ENCODE measurements at regions not wholly inside any gene's neighbourhood (a gene's known extent, or its start where the extent isn't known, plus 50 kb on each side); places are given as distances from the start of the nearest gene placed in this dataset.
"Not testable (repeated sequence)": the region's sequence is repeated elsewhere in the genome, so short reads cannot be mapped to it uniquely, and the experiment has no call there.

DNA sequence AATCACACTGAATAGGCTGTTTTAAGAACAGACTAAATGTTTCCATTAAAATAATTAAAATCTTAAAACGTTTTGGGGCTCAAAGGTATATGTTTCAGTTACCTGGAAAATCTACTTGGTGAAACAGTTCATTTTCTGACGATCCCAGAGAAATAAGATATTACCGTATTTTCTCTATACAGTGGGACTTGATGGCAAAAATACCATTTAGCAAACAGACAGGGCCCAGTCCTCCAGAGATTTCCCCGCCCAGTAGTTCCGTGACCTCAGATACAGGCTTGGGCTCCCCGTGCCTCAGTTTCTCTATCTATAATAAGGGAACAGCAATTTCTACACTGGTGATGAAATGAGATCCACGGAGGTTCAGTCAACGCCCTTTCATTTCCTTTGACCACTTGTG, 304.4 kb downstream of the VRK1 start:
- Mint-ChIP-seq H3K9me3 (no peaks in the 10 kb centered on the region), H3K4me3 (no peak overlapping the region), H3K36me3 (ENCODE audit: insufficient read depth) (no peaks in the 10 kb centered on the region), H3K4me1 (ENCODE audit: low read depth) (peaks cover 1% of the 10 kb centered on the region), H3K27me3 (ENCODE audit: low read depth) (peaks cover 8% of the 10 kb centered on the region)
- ATAC-seq (no peak), DNase-seq (no peak)

DNA sequence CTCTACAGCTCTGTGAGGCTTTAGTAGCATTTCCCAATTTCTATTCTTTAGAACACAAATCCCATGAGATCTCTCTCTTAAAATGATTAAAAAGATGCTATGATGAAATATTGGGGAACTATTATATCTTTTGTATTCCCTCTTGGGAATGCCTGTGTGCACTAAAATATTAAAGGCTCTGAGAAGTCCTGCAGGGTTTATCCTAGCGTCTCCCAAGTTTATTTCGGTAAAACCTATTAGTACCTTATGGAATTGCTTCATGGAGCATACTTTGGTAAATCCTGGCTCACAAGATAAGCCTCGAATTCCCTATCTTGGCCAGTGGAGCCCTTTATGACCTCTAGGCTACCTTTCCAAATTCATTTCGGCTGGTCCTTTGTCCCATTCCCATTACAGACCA, 306.8 kb downstream of the VRK1 start:
- peaks cover 3% of the 10 kb centered on the region for H3K9me3 Mint-ChIP-seq
- DNase-seq, result no peak
- no peak overlapping the region for H3K4me3 Mint-ChIP-seq
- peaks cover 1% of the 10 kb centered on the region for H3K4me1 Mint-ChIP-seq (ENCODE audit: low read depth)
- no peaks in the 10 kb centered on the region for H3K36me3 Mint-ChIP-seq (ENCODE audit: insufficient read depth)
- peaks cover 6% of the 10 kb centered on the region for H3K27me3 Mint-ChIP-seq (ENCODE audit: low read depth)
- ATAC-seq, result no peak

DNA sequence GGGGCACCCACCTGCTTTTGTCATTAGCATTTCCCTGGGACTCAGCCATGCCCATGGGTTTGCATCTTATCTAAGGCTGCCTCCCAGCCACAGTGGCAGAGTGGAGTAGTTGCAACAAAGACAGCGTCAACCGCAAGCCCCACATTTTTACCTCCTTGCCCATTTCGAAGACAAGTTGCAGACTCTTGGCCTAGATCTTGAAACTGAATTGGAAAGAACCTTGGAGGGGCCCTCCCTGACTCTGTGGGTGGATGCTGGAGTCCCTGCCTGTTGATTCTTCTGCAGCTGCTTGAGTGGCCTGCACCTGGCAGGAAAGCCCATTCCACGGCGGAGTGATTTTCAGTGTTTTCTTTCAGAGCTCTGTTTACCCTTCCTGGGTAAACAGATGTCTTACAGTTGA, 309.0 kb downstream of the VRK1 start:
- Mint-ChIP-seq H3K4me1 (ENCODE audit: low read depth) (peaks cover 1% of the 10 kb centered on the region), H3K27me3 (ENCODE audit: low read depth) (peaks cover 9% of the 10 kb centered on the region), H3K36me3 (ENCODE audit: insufficient read depth) (no peaks in the 10 kb centered on the region), H3K9me3 (peaks cover 7% of the 10 kb centered on the region), H3K4me3 (no peak overlapping the region)
- DNase-seq (no peak), ATAC-seq (no peak)

DNA sequence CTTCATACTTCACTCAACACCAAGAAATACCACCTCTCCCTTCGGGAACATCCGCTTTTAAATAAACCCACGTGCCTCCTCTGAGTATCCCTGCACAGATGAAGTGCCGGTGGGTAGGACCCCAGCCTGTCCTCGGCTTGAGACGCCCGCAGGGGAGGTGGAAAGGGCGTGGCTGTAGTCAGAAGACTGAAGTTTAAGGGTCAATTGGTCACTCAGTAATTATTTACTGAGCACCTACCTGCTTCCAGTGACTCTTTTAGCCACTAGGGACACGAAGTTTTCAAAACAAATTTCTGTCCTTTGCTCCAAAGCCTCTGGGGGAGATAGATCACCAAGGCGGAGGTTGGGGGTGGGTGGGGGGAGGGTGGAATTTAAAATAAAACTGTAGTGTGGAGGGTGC, 309.4 kb downstream of the VRK1 start:
- H3K4me3 Mint-ChIP-seq, result no peak overlapping the region
- peaks cover 1% of the 10 kb centered on the region for H3K4me1 Mint-ChIP-seq (ENCODE audit: low read depth)
- ATAC-seq (no peak), DNase-seq (no peak)
- no peaks in the 10 kb centered on the region for H3K36me3 Mint-ChIP-seq (ENCODE audit: insufficient read depth)
- peaks cover 9% of the 10 kb centered on the region for H3K27me3 Mint-ChIP-seq (ENCODE audit: low read depth)
- peaks cover 7% of the 10 kb centered on the region for H3K9me3 Mint-ChIP-seq

DNA sequence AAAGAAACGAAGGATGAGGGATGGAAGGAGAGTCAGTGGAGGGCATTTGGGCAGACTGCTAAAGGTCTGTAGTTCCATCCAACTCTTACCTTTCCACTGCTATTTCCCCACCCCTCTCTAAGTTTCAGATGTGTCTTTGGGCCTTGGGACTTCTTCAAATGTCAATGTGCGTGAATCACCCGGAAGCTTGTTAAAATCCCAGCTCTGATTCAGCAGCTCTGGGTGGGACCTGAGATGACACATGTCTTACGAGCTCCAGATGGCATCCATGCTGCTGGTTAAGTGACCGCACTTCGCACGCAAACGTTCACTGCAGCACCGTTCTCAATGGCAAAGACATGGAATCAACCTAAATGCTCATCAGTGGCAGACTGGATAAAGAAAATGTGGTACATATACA, 309.9 kb downstream of the VRK1 start:
- H3K9me3 Mint-ChIP-seq, result peaks cover 7% of the 10 kb centered on the region
- peaks cover 9% of the 10 kb centered on the region for H3K27me3 Mint-ChIP-seq (ENCODE audit: low read depth)
- ATAC-seq (no peak), DNase-seq (no peak)
- no peaks in the 10 kb centered on the region for H3K36me3 Mint-ChIP-seq (ENCODE audit: insufficient read depth)
- no peak overlapping the region for H3K4me3 Mint-ChIP-seq
- H3K4me1 Mint-ChIP-seq (ENCODE audit: low read depth), result peaks cover 1% of the 10 kb centered on the region

DNA sequence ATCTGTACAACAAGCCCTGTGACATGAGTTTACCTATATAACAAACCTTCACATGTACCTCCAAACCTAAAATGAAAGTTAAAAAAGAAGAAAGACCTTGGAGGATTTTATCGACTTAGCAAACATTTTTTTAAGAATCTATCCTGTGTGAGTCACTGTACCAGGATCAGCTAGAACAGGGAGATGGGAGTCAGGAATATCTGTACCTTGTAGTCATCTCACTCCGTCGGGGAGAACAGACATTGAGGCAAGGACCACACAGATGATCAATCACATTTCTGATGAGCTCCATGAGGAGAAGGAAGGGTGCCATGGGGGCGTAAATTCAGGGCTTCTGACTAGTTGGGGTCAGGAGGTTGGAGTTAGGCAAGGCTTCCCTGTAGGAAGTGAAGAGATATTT, 310.6 kb downstream of the VRK1 start:
- peaks cover 9% of the 10 kb centered on the region for H3K27me3 Mint-ChIP-seq (ENCODE audit: low read depth)
- ATAC-seq, result no peak

DNA sequence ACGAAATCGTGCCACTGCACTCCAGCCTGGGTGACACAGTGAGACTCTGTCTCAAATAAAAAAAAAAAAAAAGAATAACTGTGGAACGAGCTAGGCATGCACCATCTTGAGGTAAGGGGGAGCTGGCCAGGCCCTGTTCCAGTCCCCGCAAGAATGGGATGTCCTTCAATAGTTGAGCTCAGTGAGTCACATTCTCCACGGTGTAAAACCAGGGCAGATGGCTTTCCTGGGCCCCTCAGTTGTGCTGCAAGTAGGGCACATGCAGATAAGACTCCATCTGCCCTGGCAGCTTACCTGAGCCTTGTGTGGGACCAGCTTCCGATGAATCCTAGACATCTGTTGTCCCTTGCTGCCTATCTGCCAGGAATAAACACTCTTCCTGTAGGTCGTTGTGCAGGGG, 312.1 kb downstream of the VRK1 start:
- H3K27me3 Mint-ChIP-seq (ENCODE audit: low read depth), result peaks cover 9% of the 10 kb centered on the region
- H3K4me3 Mint-ChIP-seq, result no peak overlapping the region
- DNase-seq, result no peak
- peaks cover 1% of the 10 kb centered on the region for H3K4me1 Mint-ChIP-seq (ENCODE audit: low read depth)
- H3K36me3 Mint-ChIP-seq (ENCODE audit: insufficient read depth), result no peaks in the 10 kb centered on the region
- peaks cover 7% of the 10 kb centered on the region for H3K9me3 Mint-ChIP-seq
- ATAC-seq, result no peak

More for the DNA sequence above, 310.6 kb downstream of the VRK1 start:
- H3K36me3 Mint-ChIP-seq (ENCODE audit: insufficient read depth), result no peaks in the 10 kb centered on the region
- peaks cover 7% of the 10 kb centered on the region for H3K9me3 Mint-ChIP-seq
- peaks cover 1% of the 10 kb centered on the region for H3K4me1 Mint-ChIP-seq (ENCODE audit: low read depth)
- no peak for DNase-seq
- H3K4me3 Mint-ChIP-seq, result no peak overlapping the region

DNA sequence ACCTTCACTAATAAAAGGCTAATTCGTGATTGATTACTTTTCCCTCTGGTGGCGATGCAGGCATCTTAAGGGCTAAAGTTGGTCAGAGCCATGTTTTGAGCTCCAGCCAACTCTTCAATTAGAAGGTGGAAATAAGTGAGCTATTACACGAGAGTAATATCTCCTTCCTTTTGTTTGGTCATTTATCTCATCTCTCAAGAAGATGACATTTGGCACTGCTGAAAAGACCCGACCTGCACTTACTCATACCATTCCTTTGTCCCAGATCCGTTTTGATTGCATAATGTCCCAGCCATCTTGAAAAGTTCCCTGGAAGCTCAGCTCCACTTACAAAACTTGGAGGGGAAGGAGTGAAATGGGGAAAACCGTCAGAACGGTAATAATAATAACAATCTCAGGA, 316.2 kb downstream of the VRK1 start:
- H3K4me3 Mint-ChIP-seq, result no peak overlapping the region
- no peaks in the 10 kb centered on the region for H3K36me3 Mint-ChIP-seq (ENCODE audit: insufficient read depth)
- no peaks in the 10 kb centered on the region for H3K4me1 Mint-ChIP-seq (ENCODE audit: low read depth)
- no peak for DNase-seq
- H3K27me3 Mint-ChIP-seq (ENCODE audit: low read depth), result peaks cover 7% of the 10 kb centered on the region
- H3K9me3 Mint-ChIP-seq, result peaks cover 7% of the 10 kb centered on the region
- ATAC-seq, result no peak

DNA sequence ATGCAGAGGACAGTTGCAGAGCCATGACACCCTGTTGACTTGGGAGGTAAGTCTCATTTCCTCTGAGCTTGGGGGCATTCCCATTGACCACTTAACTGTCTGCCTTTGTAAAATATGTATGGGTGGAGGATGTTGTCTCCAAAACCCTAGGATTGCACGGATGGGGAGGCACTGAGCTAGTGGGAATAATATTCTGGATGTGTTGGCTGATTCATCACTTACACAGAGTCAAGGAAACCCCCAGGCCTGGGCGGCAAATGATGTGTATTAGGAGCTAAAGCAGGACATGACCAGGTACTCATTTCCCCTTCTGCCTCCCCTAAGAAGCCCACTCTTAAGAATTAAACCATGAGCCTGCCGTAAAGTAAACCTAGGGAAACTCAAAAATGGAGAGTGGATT, 319.4 kb downstream of the VRK1 start:
- Mint-ChIP-seq H3K4me3 (no peak overlapping the region), H3K27me3 (ENCODE audit: low read depth) (peaks cover 4% of the 10 kb centered on the region), H3K9me3 (no peaks in the 10 kb centered on the region), H3K4me1 (ENCODE audit: low read depth) (peaks cover 19% of the 10 kb centered on the region), H3K36me3 (ENCODE audit: insufficient read depth) (no peaks in the 10 kb centered on the region)
- DNase-seq, result no peak
- ATAC-seq, result no peak

DNA sequence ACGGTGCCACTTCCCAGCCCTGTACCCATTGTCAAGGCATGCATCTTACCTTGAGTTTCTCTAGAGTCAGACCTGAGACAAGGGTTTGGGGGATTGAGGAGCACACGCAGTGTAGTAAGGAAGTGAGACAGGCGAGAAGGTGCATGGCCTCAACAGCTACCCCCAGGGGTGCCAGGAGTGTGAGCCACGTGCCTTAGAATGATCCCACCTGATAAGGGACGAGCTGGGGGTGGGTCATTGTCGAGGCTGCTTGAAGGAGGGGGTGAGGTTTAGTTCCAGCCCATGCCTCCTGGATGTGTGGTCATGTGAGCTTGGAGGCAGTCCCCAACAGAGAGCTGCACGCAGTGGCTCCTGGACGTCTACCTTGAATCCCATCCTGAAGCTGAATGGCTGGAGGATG, 320.5 kb downstream of the VRK1 start:
- no peak for ATAC-seq
- peaks cover 21% of the 10 kb centered on the region for H3K4me1 Mint-ChIP-seq (ENCODE audit: low read depth)
- H3K27me3 Mint-ChIP-seq (ENCODE audit: low read depth), result peaks cover 4% of the 10 kb centered on the region
- H3K9me3 Mint-ChIP-seq, result no peaks in the 10 kb centered on the region
- H3K4me3 Mint-ChIP-seq, result no peak overlapping the region
- no peak for DNase-seq
- H3K36me3 Mint-ChIP-seq (ENCODE audit: insufficient read depth), result no peaks in the 10 kb centered on the region

DNA sequence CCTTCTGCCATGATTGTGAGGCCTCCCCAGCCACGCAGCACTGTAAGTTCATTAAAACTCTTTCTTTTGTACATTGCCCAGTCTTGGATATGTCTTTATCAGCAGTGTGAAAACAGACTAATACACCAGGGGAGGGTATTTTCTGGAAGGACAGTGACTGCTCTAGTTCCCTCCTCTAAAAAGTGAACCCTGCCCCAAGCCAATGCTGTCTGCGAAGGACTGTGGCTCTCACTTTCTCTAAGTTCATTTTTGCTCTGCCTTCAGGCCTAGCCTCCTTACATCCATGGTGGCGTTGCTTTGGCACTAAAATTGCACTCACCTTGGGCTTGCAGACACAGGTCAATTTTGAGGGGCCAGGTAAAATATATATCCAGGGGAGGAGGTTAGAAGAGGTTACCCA, 323.0 kb downstream of the VRK1 start:
- H3K4me3 Mint-ChIP-seq, result no peak overlapping the region
- H3K4me1 Mint-ChIP-seq (ENCODE audit: low read depth), result peaks cover 21% of the 10 kb centered on the region
- no peaks in the 10 kb centered on the region for H3K9me3 Mint-ChIP-seq
- DNase-seq, result no peak
- ATAC-seq, result peak; percentile 38 to 60
- no peaks in the 10 kb centered on the region for H3K36me3 Mint-ChIP-seq (ENCODE audit: insufficient read depth)
- H3K27me3 Mint-ChIP-seq (ENCODE audit: low read depth), result no peaks in the 10 kb centered on the region

DNA sequence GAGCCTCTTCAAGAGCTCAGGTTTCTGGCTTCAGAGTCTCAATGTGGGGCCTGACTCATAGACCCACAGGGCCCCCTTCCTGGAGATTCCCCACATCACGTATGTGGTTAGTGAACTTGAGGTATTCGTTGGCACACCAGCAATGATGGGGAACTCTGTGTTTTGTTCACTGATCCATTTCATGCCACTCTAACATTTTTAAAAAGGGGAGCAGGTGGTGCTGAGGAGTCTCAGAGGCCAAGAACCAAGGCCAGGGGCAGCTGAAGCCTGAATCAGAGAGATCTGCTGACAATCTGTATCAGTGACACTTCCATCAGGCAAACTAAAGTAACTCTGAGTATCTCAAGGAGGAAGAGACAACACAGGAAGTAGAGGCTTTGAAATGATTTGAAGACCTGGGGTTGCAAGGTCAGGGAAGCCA, 323.4 kb downstream of the VRK1 start:
- H3K4me1 Mint-ChIP-seq (ENCODE audit: low read depth), result peaks cover 21% of the 10 kb centered on the region
- ATAC-seq (peak; percentile 98), DNase-seq (peak; percentile 42)
- no peaks in the 10 kb centered on the region for H3K27me3 Mint-ChIP-seq (ENCODE audit: low read depth)
- peak overlapping the region; percentile 27 for H3K4me3 Mint-ChIP-seq
- H3K36me3 Mint-ChIP-seq (ENCODE audit: insufficient read depth), result no peaks in the 10 kb centered on the region
- H3K9me3 Mint-ChIP-seq, result no peaks in the 10 kb centered on the region

DNA sequence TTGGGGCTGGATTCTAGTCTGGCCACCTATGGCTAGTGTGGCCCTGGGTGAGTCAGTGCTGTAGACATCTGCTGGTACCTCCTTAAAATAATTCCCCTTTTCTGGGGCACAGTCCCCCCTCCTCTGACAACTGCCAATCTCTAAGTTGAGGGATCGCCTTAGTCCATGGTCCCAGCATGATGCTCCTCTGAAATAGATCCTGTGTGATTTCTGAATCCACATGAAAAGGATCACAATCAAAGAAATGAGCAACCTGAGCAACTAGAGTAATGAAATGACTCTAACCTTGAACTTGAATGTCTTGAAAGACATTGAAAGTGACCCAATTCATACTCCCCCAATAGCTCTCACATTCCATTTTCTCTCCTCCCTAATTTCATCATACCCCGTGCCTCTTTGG, 332.5 kb downstream of the VRK1 start:
- Mint-ChIP-seq H3K36me3 (ENCODE audit: insufficient read depth) (no peaks in the 10 kb centered on the region), H3K27me3 (ENCODE audit: low read depth) (peaks cover 2% of the 10 kb centered on the region), H3K9me3 (peaks cover 5% of the 10 kb centered on the region), H3K4me1 (ENCODE audit: low read depth) (no peaks in the 10 kb centered on the region), H3K4me3 (no peak overlapping the region)
- DNase-seq (no peak), ATAC-seq (no peak)

DNA sequence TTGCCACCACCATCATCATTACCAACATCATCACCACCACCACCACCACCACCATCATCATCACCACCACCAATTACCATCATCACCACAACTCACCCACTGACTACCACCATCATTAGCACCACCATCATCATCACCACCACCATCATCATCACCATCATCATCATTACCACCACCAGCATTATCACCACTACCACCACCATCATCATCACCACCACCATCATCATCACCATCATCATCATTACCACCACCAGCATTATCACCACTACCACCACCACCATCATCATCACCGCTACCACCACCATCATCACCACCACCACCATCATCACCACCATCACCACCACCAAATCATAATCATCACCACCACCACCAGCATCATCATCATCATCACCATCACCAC, 338.7 kb downstream of the VRK1 start:
- H3K4me1 Mint-ChIP-seq (ENCODE audit: low read depth); H3K4me3 Mint-ChIP-seq; ATAC-seq: not testable (repeated sequence)

DNA sequence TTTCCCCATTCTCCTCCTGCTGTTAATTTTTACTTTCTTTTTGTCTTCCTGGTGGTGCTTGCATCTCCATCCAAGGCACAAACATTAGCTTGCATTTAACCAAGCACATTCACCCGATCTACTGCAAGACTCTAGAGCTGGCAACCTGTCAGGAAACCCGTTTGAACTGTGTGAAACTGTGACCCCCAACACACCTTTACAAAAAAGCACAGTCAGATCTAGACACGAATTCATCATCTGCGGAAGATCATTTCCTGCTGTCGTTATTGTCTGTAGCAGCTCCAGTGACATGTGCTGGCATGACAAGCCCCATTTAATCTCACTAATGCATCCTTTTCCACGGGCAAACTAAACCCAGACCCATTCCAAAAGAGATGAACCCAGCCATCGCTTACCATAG, 340.5 kb downstream of the VRK1 start:
- H3K27me3 Mint-ChIP-seq (ENCODE audit: low read depth), result peaks cover 2% of the 10 kb centered on the region
- H3K4me1 Mint-ChIP-seq (ENCODE audit: low read depth), result peaks cover 6% of the 10 kb centered on the region
- peaks cover 5% of the 10 kb centered on the region for H3K9me3 Mint-ChIP-seq
- H3K36me3 Mint-ChIP-seq (ENCODE audit: insufficient read depth), result no peaks in the 10 kb centered on the region
- ATAC-seq, result peak; percentile 14 to 51
- peak overlapping the region; percentile 9 for H3K4me3 Mint-ChIP-seq
- DNase-seq, result no peak

More for the DNA sequence above, 338.7 kb downstream of the VRK1 start:
- H3K27me3 Mint-ChIP-seq (ENCODE audit: low read depth); DNase-seq; H3K9me3 Mint-ChIP-seq; H3K36me3 Mint-ChIP-seq (ENCODE audit: insufficient read depth): not testable (repeated sequence)

DNA sequence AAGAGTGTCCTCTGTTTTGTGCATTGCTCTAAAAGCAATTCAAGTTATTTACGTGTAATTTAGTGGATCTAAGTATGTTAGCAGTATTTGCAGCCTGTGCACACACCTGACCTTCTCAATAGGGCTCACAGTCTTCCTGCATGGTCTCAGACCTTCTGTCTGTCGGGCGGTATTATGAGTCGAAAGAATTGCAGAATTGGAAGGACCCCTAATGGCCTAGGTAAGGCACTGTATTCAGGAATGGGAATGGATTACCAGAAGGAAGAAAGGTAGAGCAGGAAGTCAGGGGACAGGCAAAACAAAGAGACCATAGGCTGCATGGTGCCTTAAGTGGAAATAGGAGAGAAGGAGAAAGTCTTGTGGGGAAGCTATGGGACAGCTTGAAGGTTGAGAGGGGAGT, 341.6 kb downstream of the VRK1 start:
- no peaks in the 10 kb centered on the region for H3K36me3 Mint-ChIP-seq (ENCODE audit: insufficient read depth)
- H3K4me3 Mint-ChIP-seq, result no peak overlapping the region
- ATAC-seq, result no peak
- peaks cover 5% of the 10 kb centered on the region for H3K9me3 Mint-ChIP-seq
- DNase-seq, result no peak
- H3K4me1 Mint-ChIP-seq (ENCODE audit: low read depth), result peaks cover 6% of the 10 kb centered on the region
- no peaks in the 10 kb centered on the region for H3K27me3 Mint-ChIP-seq (ENCODE audit: low read depth)
